ENCODE measurements at regions not wholly inside any gene's neighbourhood (a gene's known extent, or its start where the extent isn't known, plus 50 kb on each side); places are given as distances from the start of the nearest gene placed in this dataset.

GRCh38 chr20:62545271-62545670 lies 69.5 kb upstream of the GATA5 start:
- H3K9me3 ChIP-seq (ENCODE audit: control insufficient read depth, low read length): no peaks in the 10 kb centered on the region
- peaks cover 15% of the 10 kb centered on the region for H3K27me3 ChIP-seq (replicated peaks; ENCODE audit: control insufficient read depth, insufficient read depth, low read length, poor library complexity, severe bottlenecking)
- H3K36me3 ChIP-seq (ENCODE audit: control insufficient read depth, insufficient read depth, low read length): no peaks in the 10 kb centered on the region

GRCh38 chr20:62545901-62546525 lies 70.2 kb upstream of the GATA5 start:
- H3K27me3 ChIP-seq (replicated peaks; ENCODE audit: control insufficient read depth, insufficient read depth, low read length, poor library complexity, severe bottlenecking): peaks cover 21% of the 10 kb centered on the region
- no peak overlapping the region for H3K27ac ChIP-seq (ENCODE audit: insufficient read depth, low read length, poor library complexity, severe bottlenecking)
- H3K36me3 ChIP-seq (ENCODE audit: control insufficient read depth, insufficient read depth, low read length): no peaks in the 10 kb centered on the region
- peaks cover 6% of the 10 kb centered on the region for H3K4me1 ChIP-seq (ENCODE audit: control insufficient read depth, insufficient read depth, low read length, poor library complexity, severe bottlenecking)
- no peak for DNase-seq
- no peaks in the 10 kb centered on the region for H3K9me3 ChIP-seq (ENCODE audit: control insufficient read depth, low read length)
- H3K4me3 ChIP-seq (ENCODE audit: insufficient read depth, low read depth, low read length, poor library complexity, severe bottlenecking): no peak overlapping the region

More at GRCh38 chr20:62545271-62545670, 69.5 kb upstream of the GATA5 start:
- no peaks in the 10 kb centered on the region for H3K4me1 ChIP-seq (ENCODE audit: control insufficient read depth, insufficient read depth, low read length, poor library complexity, severe bottlenecking)
- H3K4me3 ChIP-seq (ENCODE audit: insufficient read depth, low read depth, low read length, poor library complexity, severe bottlenecking): no peak overlapping the region
- no peak for DNase-seq
- H3K27ac ChIP-seq (ENCODE audit: insufficient read depth, low read length, poor library complexity, severe bottlenecking): no peak overlapping the region

GRCh38 chr20:62546606-62547005 lies 70.8 kb upstream of the GATA5 start:
- Histone ChIP-seq H3K36me3 (ENCODE audit: control insufficient read depth, insufficient read depth, low read length) (no peaks in the 10 kb centered on the region), H3K27ac (ENCODE audit: insufficient read depth, low read length, poor library complexity, severe bottlenecking) (no peak overlapping the region), H3K4me1 (ENCODE audit: control insufficient read depth, insufficient read depth, low read length, poor library complexity, severe bottlenecking) (peaks cover 12% of the 10 kb centered on the region), H3K9me3 (ENCODE audit: control insufficient read depth, low read length) (no peaks in the 10 kb centered on the region), H3K27me3 (replicated peaks; ENCODE audit: control insufficient read depth, insufficient read depth, low read length, poor library complexity, severe bottlenecking) (peaks cover 27% of the 10 kb centered on the region), H3K4me3 (ENCODE audit: insufficient read depth, low read depth, low read length, poor library complexity, severe bottlenecking) (no peak overlapping the region)
- DNase-seq: no peak

DNA sequence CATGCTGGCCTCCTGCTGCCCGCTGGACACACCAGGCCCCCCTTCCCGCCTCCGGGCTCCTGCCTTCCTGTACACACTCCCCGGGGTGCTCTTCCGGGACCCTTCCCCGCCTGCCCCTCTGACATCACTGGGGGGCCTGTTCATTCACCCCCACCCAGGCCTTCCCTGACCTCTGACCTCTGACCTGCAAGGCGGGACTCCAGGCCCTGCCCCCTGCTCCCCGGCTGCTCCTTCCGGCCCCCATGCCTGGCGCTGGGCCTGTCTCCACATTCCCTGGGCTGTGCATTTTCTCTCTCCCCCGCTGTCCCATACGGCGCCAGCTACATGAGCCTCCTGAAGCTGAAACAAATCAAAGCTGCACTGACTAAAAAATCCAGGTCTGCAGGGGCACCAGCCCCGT lies 71.6 kb upstream of the GATA5 start:
- Histone ChIP-seq H3K9me3 (ENCODE audit: control insufficient read depth, low read length) (no peaks in the 10 kb centered on the region), H3K4me1 (ENCODE audit: control insufficient read depth, insufficient read depth, low read length, poor library complexity, severe bottlenecking) (peaks cover 15% of the 10 kb centered on the region), H3K27ac (ENCODE audit: insufficient read depth, low read length, poor library complexity, severe bottlenecking) (no peak overlapping the region), H3K4me3 (ENCODE audit: insufficient read depth, low read depth, low read length, poor library complexity, severe bottlenecking) (no peak overlapping the region), H3K27me3 (replicated peaks; ENCODE audit: control insufficient read depth, insufficient read depth, low read length, poor library complexity, severe bottlenecking) (peaks cover 33% of the 10 kb centered on the region), H3K36me3 (ENCODE audit: control insufficient read depth, insufficient read depth, low read length) (no peaks in the 10 kb centered on the region)
- no peak for DNase-seq

DNA sequence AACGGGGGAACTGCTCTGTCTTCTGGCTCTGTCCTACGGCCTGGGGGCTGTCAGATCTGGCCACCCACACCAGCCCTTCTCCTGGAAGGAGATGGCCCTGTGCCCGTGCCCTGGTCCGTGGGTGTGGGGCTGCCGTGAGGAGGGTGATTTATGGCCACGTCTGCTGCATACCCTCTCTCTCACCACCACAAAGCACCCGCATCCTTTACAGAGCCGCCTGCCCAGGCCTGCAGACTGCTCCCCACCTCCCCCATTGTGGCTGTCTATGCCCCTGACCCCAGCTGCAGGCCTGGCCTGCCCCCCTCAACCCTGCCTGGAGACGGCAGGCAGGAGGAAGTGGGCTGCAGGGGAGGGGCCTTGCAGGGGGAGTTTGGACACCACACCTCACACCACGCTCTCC lies 72.7 kb upstream of the GATA5 start:
- no peak for DNase-seq
- Histone ChIP-seq H3K9me3 (ENCODE audit: control insufficient read depth, low read length) (no peaks in the 10 kb centered on the region), H3K4me1 (ENCODE audit: control insufficient read depth, insufficient read depth, low read length, poor library complexity, severe bottlenecking) (peaks cover 15% of the 10 kb centered on the region), H3K4me3 (ENCODE audit: insufficient read depth, low read depth, low read length, poor library complexity, severe bottlenecking) (no peak overlapping the region), H3K27ac (ENCODE audit: insufficient read depth, low read length, poor library complexity, severe bottlenecking) (no peak overlapping the region), H3K36me3 (ENCODE audit: control insufficient read depth, insufficient read depth, low read length) (no peaks in the 10 kb centered on the region), H3K27me3 (replicated peaks; ENCODE audit: control insufficient read depth, insufficient read depth, low read length, poor library complexity, severe bottlenecking) (peaks cover 44% of the 10 kb centered on the region)

DNA sequence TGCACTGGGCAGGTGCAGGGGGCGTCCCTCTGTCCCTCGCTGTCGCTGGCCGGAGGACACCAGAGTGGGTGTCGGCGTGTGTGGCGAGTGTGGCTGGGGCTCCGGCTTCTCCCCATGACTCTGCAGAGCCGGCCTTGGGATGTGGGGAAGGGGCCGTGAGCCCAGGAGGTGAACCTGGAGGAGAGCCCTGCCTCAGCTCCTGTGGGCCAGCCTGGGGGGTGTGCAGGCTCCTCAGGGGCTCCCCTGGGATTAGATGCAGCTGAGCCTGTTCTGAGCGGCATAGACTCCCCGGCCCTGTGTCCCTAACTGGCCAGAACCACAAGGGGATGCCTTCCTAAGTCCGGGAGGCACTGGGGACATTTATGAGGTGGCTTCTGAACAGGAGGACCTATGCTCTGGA lies 73.2 kb upstream of the GATA5 start:
- no peak overlapping the region for H3K4me3 ChIP-seq (ENCODE audit: insufficient read depth, low read depth, low read length, poor library complexity, severe bottlenecking)
- H3K27me3 ChIP-seq (replicated peaks; ENCODE audit: control insufficient read depth, insufficient read depth, low read length, poor library complexity, severe bottlenecking): peaks cover 49% of the 10 kb centered on the region
- no peaks in the 10 kb centered on the region for H3K36me3 ChIP-seq (ENCODE audit: control insufficient read depth, insufficient read depth, low read length)
- H3K4me1 ChIP-seq (ENCODE audit: control insufficient read depth, insufficient read depth, low read length, poor library complexity, severe bottlenecking): peaks cover 15% of the 10 kb centered on the region
- H3K27ac ChIP-seq (ENCODE audit: insufficient read depth, low read length, poor library complexity, severe bottlenecking): no peak overlapping the region
- no peaks in the 10 kb centered on the region for H3K9me3 ChIP-seq (ENCODE audit: control insufficient read depth, low read length)
- DNase-seq: no peak

DNA sequence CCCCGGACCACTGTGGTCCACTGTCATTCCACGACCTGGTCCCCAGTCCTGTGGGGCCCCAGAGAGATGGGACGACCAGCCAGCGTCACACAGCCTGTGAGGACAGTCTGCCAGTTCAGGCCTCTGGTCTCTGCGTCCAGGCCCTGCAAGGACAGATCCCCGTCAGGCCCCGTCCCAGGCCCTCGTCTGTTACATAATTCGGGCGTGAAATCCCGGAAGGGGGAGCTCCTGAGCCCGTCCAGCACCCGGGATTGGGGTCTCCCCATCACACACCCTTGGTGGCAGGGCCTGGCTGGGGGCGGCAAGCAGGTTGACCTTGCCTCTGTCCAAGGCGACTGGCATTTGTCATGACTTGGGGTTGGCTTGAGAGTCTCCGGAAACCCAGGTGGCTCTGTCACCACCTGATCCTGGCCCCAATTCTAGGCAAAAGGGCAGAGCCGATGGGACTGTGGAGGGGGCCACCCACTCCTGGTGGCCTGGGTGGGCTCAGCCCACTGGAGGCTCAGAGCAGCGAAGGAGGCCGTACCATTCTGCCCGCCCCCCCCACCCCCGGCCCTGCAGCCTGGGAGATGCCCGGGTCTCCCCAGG lies 73.8 kb upstream of the GATA5 start:
- H3K4me1 ChIP-seq (ENCODE audit: control insufficient read depth, insufficient read depth, low read length, poor library complexity, severe bottlenecking): peaks cover 15% of the 10 kb centered on the region
- H3K27me3 ChIP-seq (replicated peaks; ENCODE audit: control insufficient read depth, insufficient read depth, low read length, poor library complexity, severe bottlenecking): peaks cover 49% of the 10 kb centered on the region

GRCh38 chr20:62550087-62550632 lies 74.4 kb upstream of the GATA5 start:
- Histone ChIP-seq H3K27me3 (replicated peaks; ENCODE audit: control insufficient read depth, insufficient read depth, low read length, poor library complexity, severe bottlenecking) (peaks cover 49% of the 10 kb centered on the region), H3K9me3 (ENCODE audit: control insufficient read depth, low read length) (no peaks in the 10 kb centered on the region), H3K4me3 (ENCODE audit: insufficient read depth, low read depth, low read length, poor library complexity, severe bottlenecking) (peak overlapping the region; percentile 51), H3K36me3 (ENCODE audit: control insufficient read depth, insufficient read depth, low read length) (no peaks in the 10 kb centered on the region), H3K4me1 (ENCODE audit: control insufficient read depth, insufficient read depth, low read length, poor library complexity, severe bottlenecking) (peaks cover 15% of the 10 kb centered on the region), H3K27ac (ENCODE audit: insufficient read depth, low read length, poor library complexity, severe bottlenecking) (no peak overlapping the region)
- no peak for DNase-seq

More for the DNA sequence above, 73.8 kb upstream of the GATA5 start:
- no peak overlapping the region for H3K4me3 ChIP-seq (ENCODE audit: insufficient read depth, low read depth, low read length, poor library complexity, severe bottlenecking)
- no peaks in the 10 kb centered on the region for H3K9me3 ChIP-seq (ENCODE audit: control insufficient read depth, low read length)
- no peak for DNase-seq
- H3K36me3 ChIP-seq (ENCODE audit: control insufficient read depth, insufficient read depth, low read length): no peaks in the 10 kb centered on the region
- no peak overlapping the region for H3K27ac ChIP-seq (ENCODE audit: insufficient read depth, low read length, poor library complexity, severe bottlenecking)

DNA sequence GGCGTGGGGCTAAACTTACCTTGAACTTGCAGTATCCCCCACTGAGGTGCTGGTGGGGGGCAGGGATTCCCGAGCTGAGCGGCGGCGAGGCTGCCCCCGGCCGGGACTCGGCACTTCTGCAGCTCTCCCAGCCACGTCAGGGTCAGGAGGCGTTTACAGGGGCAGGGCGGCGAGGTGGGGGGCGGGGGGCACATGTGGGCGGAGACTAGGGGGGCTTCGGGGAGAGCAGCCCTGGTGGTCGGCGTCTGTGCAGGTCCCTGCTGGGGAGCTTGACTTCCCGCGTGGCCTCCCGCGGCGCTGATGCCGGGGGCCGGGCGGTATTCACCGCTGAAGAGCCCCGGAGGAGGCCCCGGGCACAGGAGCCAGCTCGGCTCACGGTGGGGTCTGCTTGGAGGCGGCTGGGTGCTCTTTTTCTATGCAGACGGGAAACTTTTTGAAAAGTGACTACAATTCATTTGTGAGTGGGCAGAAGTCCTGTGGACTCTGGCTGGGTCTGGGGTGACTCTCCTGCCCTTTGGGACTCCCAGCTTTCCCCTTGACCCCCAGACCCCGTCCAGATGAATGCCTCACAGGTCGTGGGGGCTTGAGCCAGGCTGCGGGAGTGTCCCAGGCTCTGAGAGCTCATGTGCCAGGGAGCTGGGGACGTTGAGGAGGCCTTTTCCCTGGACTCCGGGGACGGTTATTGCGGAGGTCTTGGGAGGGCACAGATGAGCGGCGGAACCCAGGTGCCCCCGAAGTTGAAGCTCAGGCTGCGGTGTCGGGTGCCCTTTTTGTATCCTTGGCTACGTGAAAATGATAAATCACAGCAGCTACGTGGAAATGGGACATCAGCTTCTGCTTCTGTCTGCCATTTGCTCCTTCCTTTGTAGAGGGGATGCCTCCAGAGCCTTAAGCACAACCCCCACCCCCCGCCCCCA lies 75.9 kb upstream of the GATA5 start:
- H3K4me1 ChIP-seq (ENCODE audit: control insufficient read depth, insufficient read depth, low read length, poor library complexity, severe bottlenecking): peaks cover 15% of the 10 kb centered on the region
- no peaks in the 10 kb centered on the region for H3K9me3 ChIP-seq (ENCODE audit: control insufficient read depth, low read length)
- no peak for DNase-seq
- peaks cover 53% of the 10 kb centered on the region for H3K27me3 ChIP-seq (replicated peaks; ENCODE audit: control insufficient read depth, insufficient read depth, low read length, poor library complexity, severe bottlenecking)
- H3K36me3 ChIP-seq (ENCODE audit: control insufficient read depth, insufficient read depth, low read length): no peaks in the 10 kb centered on the region
- no peak overlapping the region for H3K27ac ChIP-seq (ENCODE audit: insufficient read depth, low read length, poor library complexity, severe bottlenecking)
- H3K4me3 ChIP-seq (ENCODE audit: insufficient read depth, low read depth, low read length, poor library complexity, severe bottlenecking): peak overlapping the region; percentile 51
